ENCODE measurements at regions not wholly inside any gene's neighbourhood (a gene's known extent, or its start where the extent isn't known, plus 50 kb on each side); places are given as distances from the start of the nearest gene placed in this dataset.

GRCh38 chr3:22735373-22735772 is 467.8 kb upstream of the UBE2E2 start:
- no peak for ATAC-seq
- H3K27me3 ChIP-seq (ENCODE audit: control insufficient read depth in 1 of 2, insufficient read depth in 2 of 2, low read length in 2 of 2) = no peaks in the 10 kb centered on the region
- no TSS peak for BruUV-seq (replicated peaks)
- H2AFZ ChIP-seq (ENCODE audit: low read length) = no peak overlapping the region
- no peak for FAIRE-seq
- no peak for TF ChIP-seq ZNF704 (CRISPR knock-in tag; IDR thresholded peaks at IDR 0.05; ENCODE audit: borderline replicate concordance)
- TF ChIP-seq HNF1B (CRISPR knock-in tag; IDR thresholded peaks at IDR 0.05) = no peak
- TF ChIP-seq SOX5 (CRISPR knock-in tag; IDR thresholded peaks at IDR 0.05; ENCODE audit: borderline replicate concordance) = no peak
- TF ChIP-seq POLR2AphosphoS5 (IDR thresholded peaks at IDR 0.05; ENCODE audit: low read depth, low read length) = no peak
- no peak for TF ChIP-seq SAFB2 (CRISPR knock-in tag; IDR thresholded peaks at IDR 0.05; ENCODE audit: borderline replicate concordance, low read depth)
- TF ChIP-seq ZNF33A (CRISPR knock-in tag; IDR thresholded peaks at IDR 0.05; ENCODE audit: borderline replicate concordance) = no peak
- no peak for TF ChIP-seq ZGPAT (CRISPR knock-in tag; IDR thresholded peaks at IDR 0.05)
- TF ChIP-seq CREB1 (IDR thresholded peaks at IDR 0.05) = no peak
- TF ChIP-seq CREB1 (CRISPR knock-in tag; IDR thresholded peaks at IDR 0.05) = no peak
- TF ChIP-seq ZNF274 (CRISPR knock-in tag; IDR thresholded peaks at IDR 0.05) = no peak
- no peak for TF ChIP-seq PRPF4 (IDR thresholded peaks at IDR 0.05; ENCODE audit: low read depth, low read length, poor library complexity, severe bottlenecking)
- no peak for TF ChIP-seq KDM1A (CRISPR knock-in tag; IDR thresholded peaks at IDR 0.05)
- no peak for TF ChIP-seq ATF1 (CRISPR knock-in tag; IDR thresholded peaks at IDR 0.05)
- no peak for TF ChIP-seq HNF1A (IDR thresholded peaks at IDR 0.05; ENCODE audit: low read depth)
- no peak for TF ChIP-seq HNF1A (CRISPR knock-in tag; IDR thresholded peaks at IDR 0.05; ENCODE audit: borderline replicate concordance)
- in situ Hi-C loops (cut with HindIII; ENCODE audit: extremely low pct_ligation_motif_present, low pct_unique_long_range_greater_than_20kb) (no loop called here), intact Hi-C loops (cut with micrococcal nuclease; ENCODE audit: unreplicated experiment) (no loop called here)
- H3K4me1 ChIP-seq (ENCODE audit: insufficient read depth, low read length) = no peaks in the 10 kb centered on the region
- H3K36me3 ChIP-seq (replicated peaks in 1 of 2; ENCODE audit: control insufficient read depth in 1 of 2, insufficient read depth in 2 of 2, low read length in 2 of 2) = no peaks in the 10 kb centered on the region
- no peaks in the 10 kb centered on the region for H3K79me2 ChIP-seq (ENCODE audit: insufficient read depth, low read length)
- ChIA-PET CTCF (ENCODE audit: low intra/inter-chr PET ratio, low total read pairs) (no interaction called here), POLR2A (no interaction called here)
- no peak overlapping the region for H3K4me2 ChIP-seq (ENCODE audit: low read depth, low read length)
- H3K9ac ChIP-seq (ENCODE audit: insufficient read depth, low read depth, low read length) = no peak overlapping the region
- DNase-seq (ENCODE audit: low spot score) = no peak
- no peaks in the 10 kb centered on the region for H4K20me1 ChIP-seq (ENCODE audit: insufficient read depth, low read length)
- peaks cover 17% of the 10 kb centered on the region for H3K9me3 ChIP-seq (ENCODE audit: low read length)
- no peak overlapping the region for H3K4me3 ChIP-seq (replicated peaks in 1 of 3; ENCODE audit: insufficient read depth in 1 of 3, low read depth in 2 of 3, low read length in 3 of 3)
- H3K27ac ChIP-seq (ENCODE audit: extremely low read length, insufficient read depth, low read length) = no peak overlapping the region

All from HepG2 (cell line).